ENCODE measurements at regions not wholly inside any gene's neighbourhood (a gene's known extent, or its start where the extent isn't known, plus 50 kb on each side); places are given as distances from the start of the nearest gene placed in this dataset.

DNA sequence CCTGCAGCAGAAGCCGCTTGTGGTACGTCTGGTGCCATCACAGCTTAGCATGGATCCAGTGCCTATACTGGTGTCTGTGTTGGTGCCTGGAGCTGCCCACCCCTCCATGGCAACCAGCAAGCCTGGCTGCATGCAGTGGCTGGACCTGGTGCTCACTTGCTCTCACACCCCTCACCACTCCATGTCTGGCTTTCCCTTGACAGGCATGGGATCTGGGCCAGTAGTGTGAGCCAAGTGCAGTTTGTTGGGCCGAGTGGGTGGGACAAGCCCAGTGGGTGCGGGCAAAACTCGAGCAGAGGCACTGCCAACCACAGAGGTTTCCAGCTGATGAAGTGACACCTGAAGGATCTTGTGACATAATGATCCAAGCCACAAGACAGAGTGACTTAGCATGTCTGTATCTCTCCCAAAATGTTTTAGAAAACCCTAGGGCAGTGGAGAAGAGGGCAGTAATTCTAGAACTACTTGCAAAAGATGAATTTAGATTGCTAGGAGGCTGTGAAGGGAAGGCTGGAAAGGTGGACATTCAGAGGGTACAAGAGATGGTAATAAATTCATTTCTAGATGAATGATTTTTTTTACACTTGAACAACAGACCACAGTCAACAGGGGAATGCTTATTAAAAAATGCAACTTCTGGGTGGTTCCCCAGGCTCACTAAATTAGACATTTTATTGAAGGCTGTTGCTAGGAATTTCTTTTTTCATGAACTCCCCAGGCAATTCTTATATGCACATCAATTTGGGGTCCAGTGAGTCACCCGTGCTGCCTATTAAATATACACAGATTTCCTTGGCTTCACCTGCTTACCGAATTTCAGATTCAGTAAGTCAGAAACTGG lies 660.3 kb downstream of the TLR4 start:
- no peak for DNase-seq (ENCODE audit: low spot score, unreplicated experiment)
- no peaks in the 10 kb centered on the region for H3K27me3 Mint-ChIP-seq
- no peak overlapping the region for H3K27ac Mint-ChIP-seq
- H3K9me3 Mint-ChIP-seq (ENCODE audit: low read depth): no peaks in the 10 kb centered on the region
- no peaks in the 10 kb centered on the region for H3K36me3 Mint-ChIP-seq (ENCODE audit: insufficient read depth)
- TF ChIP-seq, protein P1, sequence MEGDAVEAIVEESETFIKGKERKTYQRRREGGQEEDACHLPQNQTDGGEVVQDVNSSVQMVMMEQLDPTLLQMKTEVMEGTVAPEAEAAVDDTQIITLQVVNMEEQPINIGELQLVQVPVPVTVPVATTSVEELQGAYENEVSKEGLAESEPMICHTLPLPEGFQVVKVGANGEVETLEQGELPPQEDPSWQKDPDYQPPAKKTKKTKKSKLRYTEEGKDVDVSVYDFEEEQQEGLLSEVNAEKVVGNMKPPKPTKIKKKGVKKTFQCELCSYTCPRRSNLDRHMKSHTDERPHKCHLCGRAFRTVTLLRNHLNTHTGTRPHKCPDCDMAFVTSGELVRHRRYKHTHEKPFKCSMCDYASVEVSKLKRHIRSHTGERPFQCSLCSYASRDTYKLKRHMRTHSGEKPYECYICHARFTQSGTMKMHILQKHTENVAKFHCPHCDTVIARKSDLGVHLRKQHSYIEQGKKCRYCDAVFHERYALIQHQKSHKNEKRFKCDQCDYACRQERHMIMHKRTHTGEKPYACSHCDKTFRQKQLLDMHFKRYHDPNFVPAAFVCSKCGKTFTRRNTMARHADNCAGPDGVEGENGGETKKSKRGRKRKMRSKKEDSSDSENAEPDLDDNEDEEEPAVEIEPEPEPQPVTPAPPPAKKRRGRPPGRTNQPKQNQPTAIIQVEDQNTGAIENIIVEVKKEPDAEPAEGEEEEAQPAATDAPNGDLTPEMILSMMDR (IDR thresholded peaks at IDR 0.05; ENCODE audit: unreplicated experiment): no peak
- H3K4me1 Mint-ChIP-seq (ENCODE audit: low read depth): no peaks in the 10 kb centered on the region
- H3K4me3 Mint-ChIP-seq (ENCODE audit: low read depth): no peak overlapping the region

DNA sequence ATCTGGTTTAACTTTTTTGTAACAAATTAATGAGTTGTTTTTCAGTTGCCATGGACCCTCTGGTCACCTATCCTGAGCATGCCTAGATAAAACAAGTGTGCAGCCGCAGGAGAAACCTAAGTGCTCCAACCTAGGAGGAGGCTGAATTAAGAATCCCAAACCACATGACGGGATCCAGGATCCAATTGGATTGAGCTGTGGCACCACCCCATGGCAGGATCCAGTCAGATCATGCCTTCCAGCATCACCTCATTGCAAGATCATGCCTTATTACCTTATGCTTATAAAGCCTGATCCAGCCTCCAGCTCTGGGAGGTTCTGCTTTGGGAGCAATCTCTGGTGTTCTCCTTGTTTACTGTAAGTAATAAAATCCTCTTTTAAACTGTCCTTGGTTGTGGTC lies 662.0 kb downstream of the TLR4 start:
- Mint-ChIP-seq H3K27me3 (no peaks in the 10 kb centered on the region), H3K27ac (no peak overlapping the region), H3K36me3 (ENCODE audit: insufficient read depth) (no peaks in the 10 kb centered on the region), H3K4me1 (ENCODE audit: low read depth) (peaks cover 6% of the 10 kb centered on the region), H3K4me3 (ENCODE audit: low read depth) (no peak overlapping the region), H3K9me3 (ENCODE audit: low read depth) (no peaks in the 10 kb centered on the region)
- TF ChIP-seq, protein P1 (IDR thresholded peaks at IDR 0.05; ENCODE audit: unreplicated experiment): no peak
- no peak for DNase-seq (ENCODE audit: low spot score, unreplicated experiment)

DNA sequence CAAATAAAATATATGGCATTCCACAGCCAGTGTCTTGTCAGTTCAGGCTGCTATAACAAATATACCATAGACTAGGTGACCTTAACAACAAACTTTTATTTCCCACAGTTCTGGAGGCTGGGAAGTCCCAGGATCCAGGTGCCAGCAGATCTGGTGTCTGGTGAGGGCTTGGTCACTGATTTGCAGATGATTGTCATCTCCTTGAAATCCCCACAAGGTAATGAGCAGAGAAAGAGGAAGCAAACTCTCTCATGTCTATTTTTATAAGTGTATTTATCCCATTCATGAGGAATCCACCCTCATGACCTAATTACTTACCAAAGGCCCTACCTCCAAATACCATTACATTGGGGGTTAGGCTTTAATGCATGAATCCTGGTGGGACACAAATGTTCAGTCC lies 663.2 kb downstream of the TLR4 start:
- no peaks in the 10 kb centered on the region for H3K36me3 Mint-ChIP-seq (ENCODE audit: insufficient read depth)

DNA sequence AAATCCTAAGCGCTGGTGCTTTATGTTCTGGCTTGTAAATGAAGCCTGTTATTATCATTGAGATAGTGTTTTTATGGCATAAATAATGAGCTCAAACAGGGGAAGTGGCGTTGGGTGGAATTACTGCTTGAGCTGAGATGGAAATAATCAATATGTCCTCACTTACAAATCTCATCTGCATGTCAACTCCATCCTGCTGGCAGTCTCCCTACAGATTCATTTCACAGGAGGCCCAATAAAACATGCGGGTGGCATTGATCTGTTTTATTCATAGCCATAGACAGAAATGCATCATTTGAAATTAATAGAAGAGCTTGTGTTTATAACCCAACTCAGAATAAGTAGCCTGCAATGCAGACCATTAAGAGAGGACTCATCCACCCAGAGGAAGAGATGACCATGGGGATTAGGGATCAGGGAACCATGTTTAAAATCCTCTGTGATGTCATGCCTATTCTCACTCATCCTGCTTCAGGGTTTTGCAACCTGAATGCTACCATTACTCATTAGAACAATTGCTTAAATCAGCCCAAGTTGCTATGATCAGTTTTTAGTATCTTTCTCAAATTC lies 680.4 kb downstream of the TLR4 start:
- no peak for DNase-seq (ENCODE audit: low spot score, unreplicated experiment)
- H3K4me3 Mint-ChIP-seq (ENCODE audit: low read depth): no peak overlapping the region
- H3K4me1 Mint-ChIP-seq (ENCODE audit: low read depth): peaks cover 1% of the 10 kb centered on the region
- no peak overlapping the region for H3K27ac Mint-ChIP-seq
- no peaks in the 10 kb centered on the region for H3K36me3 Mint-ChIP-seq (ENCODE audit: insufficient read depth)
- TF ChIP-seq, protein P1 (IDR thresholded peaks at IDR 0.05; ENCODE audit: unreplicated experiment): no peak
- H3K27me3 Mint-ChIP-seq: no peaks in the 10 kb centered on the region
- H3K9me3 Mint-ChIP-seq (ENCODE audit: low read depth): no peaks in the 10 kb centered on the region

More for the DNA sequence above, 663.2 kb downstream of the TLR4 start:
- Mint-ChIP-seq H3K27me3 (no peaks in the 10 kb centered on the region), H3K27ac (no peak overlapping the region), H3K4me3 (ENCODE audit: low read depth) (no peak overlapping the region), H3K4me1 (ENCODE audit: low read depth) (peaks cover 10% of the 10 kb centered on the region), H3K9me3 (ENCODE audit: low read depth) (no peaks in the 10 kb centered on the region)
- DNase-seq (ENCODE audit: low spot score, unreplicated experiment): no peak
- TF ChIP-seq, protein P1 (IDR thresholded peaks at IDR 0.05; ENCODE audit: unreplicated experiment): no peak

DNA sequence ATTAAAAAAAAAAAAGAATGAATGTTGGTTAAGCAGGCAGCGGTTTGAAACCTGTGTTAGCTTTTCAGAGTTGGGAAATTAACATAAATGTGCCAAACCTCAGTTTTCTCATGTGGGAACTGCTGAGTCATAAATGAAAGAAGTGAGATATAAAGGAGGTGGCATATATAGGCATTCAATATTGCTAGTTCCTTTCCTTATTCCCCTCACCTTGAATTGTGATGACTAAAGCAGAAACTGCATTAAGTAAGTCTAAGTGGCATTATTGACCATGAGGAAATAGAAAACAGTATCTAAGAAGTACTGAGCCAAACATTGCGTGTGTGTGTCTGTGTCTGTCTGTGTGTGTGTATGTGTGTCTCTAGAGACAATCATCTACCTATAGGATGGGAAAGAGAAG lies 691.2 kb downstream of the TLR4 start:
- TF ChIP-seq, protein P1 (IDR thresholded peaks at IDR 0.05; ENCODE audit: unreplicated experiment): no peak
- no peak overlapping the region for H3K27ac Mint-ChIP-seq
- no peak overlapping the region for H3K4me3 Mint-ChIP-seq (ENCODE audit: low read depth)
- DNase-seq (ENCODE audit: low spot score, unreplicated experiment): no peak
- no peaks in the 10 kb centered on the region for H3K36me3 Mint-ChIP-seq (ENCODE audit: insufficient read depth)
- peaks cover 1% of the 10 kb centered on the region for H3K4me1 Mint-ChIP-seq (ENCODE audit: low read depth)
- H3K9me3 Mint-ChIP-seq (ENCODE audit: low read depth): no peaks in the 10 kb centered on the region
- H3K27me3 Mint-ChIP-seq: no peaks in the 10 kb centered on the region

Data from progenitor cell of endocrine pancreas (in vitro differentiated cells).